ENCODE measurements at regions not wholly inside any gene's neighbourhood (a gene's known extent, or its start where the extent isn't known, plus 50 kb on each side); places are given as distances from the start of the nearest gene placed in this dataset. TPM values are rescaled to one million over a fixed set of nuclear protein-coding genes. Genes with fewer than 3 reads are reported as not detected.
"Not testable (repeated sequence)": the region's sequence is repeated elsewhere in the genome, so short reads cannot be mapped to it uniquely, and the experiment has no call there.

- not testable (repeated sequence) for H3K27ac ChIP-seq (ENCODE audit: low read depth in 1 of 2, low read length in 2 of 2); H3K9me3 ChIP-seq (ENCODE audit: control insufficient read depth in 4 of 4, low read length in 3 of 4); H3K36me3 ChIP-seq (ENCODE audit: control insufficient read depth in 4 of 4, insufficient read depth in 3 of 4, low read depth in 1 of 4, low read length in 3 of 4); H3K4me3 ChIP-seq (ENCODE audit: low read depth in 1 of 3, low read length in 3 of 3); H3K9ac ChIP-seq (ENCODE audit: low read depth in 1 of 2, low read length in 2 of 2); DNase-seq (ENCODE audit: low spot score); H3K4me1 ChIP-seq (ENCODE audit: control insufficient read depth in 4 of 4, insufficient read depth in 4 of 4, low read length in 3 of 4); H3K27me3 ChIP-seq (ENCODE audit: control insufficient read depth in 4 of 4, insufficient read depth in 4 of 4, low read length in 3 of 4)
- WGBS: 81% methylated on average over 6 of the region's 6 CpGs
These were observed 50.1 kb upstream of the SOX14 start for GRCh38 chr3:137713965-137714364.

Small RNAs in the stretch of these regions (small RNA-seq; reads per million reads assigned to genes)
- gene RNA5SP142: not detected

Measured in liver (tissue), 7 donors.